Testis (tissue), 2 donors: ENCODE measurements at regions not wholly inside any gene's neighbourhood (a gene's known extent, or its start where the extent isn't known, plus 50 kb on each side); places are given as distances from the start of the nearest gene placed in this dataset.

Source experiments
- POLR2A ChIP-seq: fragments of 450-650 bp; IDR thresholded peaks from one replicate; pipeline ENCODE4 v1.6.1; 2017; ENCODE audit warnings: antibody characterized with exemption, mild to moderate bottlenecking, moderate library complexity
- TF ChIP-seq, protein P1 (sequence below), 3 experiments: fragments of 450-650 bp in 2 of 3; fragments of 200-600 bp in 1 of 3; sonication (generic) in 1 of 3; IDR thresholded peaks; one replicate each; pipeline ENCODE4 v1.5.1; 2016 to 2019; ENCODE audit warnings: antibody characterized with exemption in 3 of 3, mild to moderate bottlenecking in 2 of 3, moderate library complexity in 1 of 3

DNA sequence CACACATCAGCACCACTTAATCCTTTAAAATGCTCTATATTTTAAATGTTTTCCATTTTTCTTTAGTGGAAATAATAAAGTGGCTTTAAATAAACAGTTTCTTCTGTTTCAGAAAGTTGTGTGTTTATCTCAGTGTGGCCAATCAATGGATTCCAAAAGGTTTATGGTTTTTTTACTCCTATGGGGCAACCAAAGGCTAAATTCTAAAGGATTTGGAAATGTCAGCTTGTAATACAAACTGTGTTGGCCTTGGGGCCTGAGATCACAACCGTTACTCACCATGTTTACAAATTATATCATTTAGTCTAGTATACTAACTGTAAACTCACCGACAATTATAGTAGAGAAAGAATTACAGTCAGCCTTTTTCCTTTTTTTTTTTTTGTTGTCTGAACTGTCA is 827.2 kb downstream of the EPHA4 start:
- TF ChIP-seq, protein P1, sequence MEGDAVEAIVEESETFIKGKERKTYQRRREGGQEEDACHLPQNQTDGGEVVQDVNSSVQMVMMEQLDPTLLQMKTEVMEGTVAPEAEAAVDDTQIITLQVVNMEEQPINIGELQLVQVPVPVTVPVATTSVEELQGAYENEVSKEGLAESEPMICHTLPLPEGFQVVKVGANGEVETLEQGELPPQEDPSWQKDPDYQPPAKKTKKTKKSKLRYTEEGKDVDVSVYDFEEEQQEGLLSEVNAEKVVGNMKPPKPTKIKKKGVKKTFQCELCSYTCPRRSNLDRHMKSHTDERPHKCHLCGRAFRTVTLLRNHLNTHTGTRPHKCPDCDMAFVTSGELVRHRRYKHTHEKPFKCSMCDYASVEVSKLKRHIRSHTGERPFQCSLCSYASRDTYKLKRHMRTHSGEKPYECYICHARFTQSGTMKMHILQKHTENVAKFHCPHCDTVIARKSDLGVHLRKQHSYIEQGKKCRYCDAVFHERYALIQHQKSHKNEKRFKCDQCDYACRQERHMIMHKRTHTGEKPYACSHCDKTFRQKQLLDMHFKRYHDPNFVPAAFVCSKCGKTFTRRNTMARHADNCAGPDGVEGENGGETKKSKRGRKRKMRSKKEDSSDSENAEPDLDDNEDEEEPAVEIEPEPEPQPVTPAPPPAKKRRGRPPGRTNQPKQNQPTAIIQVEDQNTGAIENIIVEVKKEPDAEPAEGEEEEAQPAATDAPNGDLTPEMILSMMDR (IDR thresholded peaks at IDR 0.05), result no peak
- TF ChIP-seq POLR2A, result no peak
